ENCODE measurements at regions not wholly inside any gene's neighbourhood (a gene's known extent, or its start where the extent isn't known, plus 50 kb on each side); places are given as distances from the start of the nearest gene placed in this dataset.
A peak's percentile ranks its signal among the peaks of the same experiment; 100 is the strongest.

DNA sequence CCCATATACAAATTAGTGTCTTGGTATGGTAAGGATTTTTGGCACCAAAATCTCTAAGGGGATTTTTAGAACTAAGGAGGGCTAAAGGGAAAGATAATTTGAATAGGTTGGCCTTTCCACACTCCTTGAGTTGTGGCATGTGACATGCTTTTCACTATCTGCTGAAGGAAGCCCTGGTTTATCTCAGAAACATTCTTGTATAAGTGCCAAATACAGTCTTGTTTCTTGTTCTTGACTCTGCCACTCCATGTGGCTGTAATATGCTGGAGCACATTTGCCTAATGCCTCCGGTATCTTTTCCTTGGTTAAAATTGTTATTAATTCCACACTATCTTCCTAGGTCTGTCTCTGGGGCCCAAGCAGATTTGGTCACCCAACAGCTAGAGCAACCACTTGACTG is 457.0 kb downstream of the USP25 start:
- H3K9me3 Mint-ChIP-seq, result no peaks in the 10 kb centered on the region
- DNase-seq (ENCODE audit: low spot score), result no peak
- H3K4me1 Mint-ChIP-seq (ENCODE audit: low read depth), result no peaks in the 10 kb centered on the region
- no peaks in the 10 kb centered on the region for H3K36me3 Mint-ChIP-seq (ENCODE audit: low read depth)
- peaks cover 1% of the 10 kb centered on the region for H3K27me3 Mint-ChIP-seq (ENCODE audit: insufficient read depth)
- no peak overlapping the region for H3K27ac Mint-ChIP-seq
- intact Hi-C loops (cut with micrococcal nuclease), result no loop called here
- H3K4me3 Mint-ChIP-seq, result no peak overlapping the region

- intact Hi-C loops (cut with micrococcal nuclease), result no loop called here
- no peaks in the 10 kb centered on the region for H3K4me1 Mint-ChIP-seq (ENCODE audit: low read depth)
- H3K4me3 Mint-ChIP-seq, result no peak overlapping the region
- no peaks in the 10 kb centered on the region for H3K36me3 Mint-ChIP-seq (ENCODE audit: low read depth)
- no peak overlapping the region for H3K27ac Mint-ChIP-seq
- no peaks in the 10 kb centered on the region for H3K9me3 Mint-ChIP-seq
- peaks cover 1% of the 10 kb centered on the region for H3K27me3 Mint-ChIP-seq (ENCODE audit: insufficient read depth)
- DNase-seq (ENCODE audit: low spot score), result no peak
Measured at GRCh38 chr21:16187603-16188301, 458.0 kb downstream of the USP25 start.

DNA sequence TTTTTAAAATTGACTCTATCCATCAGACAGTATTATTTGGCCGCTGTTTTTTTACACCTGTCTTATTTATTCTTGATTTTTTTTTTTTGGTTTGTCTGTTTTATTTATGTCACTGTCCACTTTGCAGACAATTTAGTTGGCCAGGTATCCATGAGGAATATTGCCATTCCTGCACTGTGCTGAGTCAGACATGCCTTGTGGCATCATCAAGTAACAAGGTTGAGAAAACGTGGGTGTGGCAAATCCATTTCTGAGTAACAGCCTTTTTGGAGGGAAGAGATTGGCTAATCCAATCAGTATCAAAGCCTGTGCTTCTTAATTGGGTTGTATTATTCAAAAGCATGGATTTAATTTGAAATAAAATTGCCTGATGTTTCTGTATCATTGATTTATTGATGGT is 463.1 kb downstream of the USP25 start:
- Mint-ChIP-seq H3K36me3 (ENCODE audit: low read depth) (no peaks in the 10 kb centered on the region), H3K27ac (no peak overlapping the region), H3K27me3 (ENCODE audit: insufficient read depth) (no peaks in the 10 kb centered on the region), H3K4me1 (ENCODE audit: low read depth) (peaks cover 6% of the 10 kb centered on the region), H3K4me3 (no peak overlapping the region), H3K9me3 (no peaks in the 10 kb centered on the region)
- DNase-seq (ENCODE audit: low spot score), result no peak
- intact Hi-C loops (cut with micrococcal nuclease), result no loop called here

- intact Hi-C loops (cut with micrococcal nuclease), result no loop called here
Measured at GRCh38 chr21:16193496-16194094, 463.8 kb downstream of the USP25 start.

DNA sequence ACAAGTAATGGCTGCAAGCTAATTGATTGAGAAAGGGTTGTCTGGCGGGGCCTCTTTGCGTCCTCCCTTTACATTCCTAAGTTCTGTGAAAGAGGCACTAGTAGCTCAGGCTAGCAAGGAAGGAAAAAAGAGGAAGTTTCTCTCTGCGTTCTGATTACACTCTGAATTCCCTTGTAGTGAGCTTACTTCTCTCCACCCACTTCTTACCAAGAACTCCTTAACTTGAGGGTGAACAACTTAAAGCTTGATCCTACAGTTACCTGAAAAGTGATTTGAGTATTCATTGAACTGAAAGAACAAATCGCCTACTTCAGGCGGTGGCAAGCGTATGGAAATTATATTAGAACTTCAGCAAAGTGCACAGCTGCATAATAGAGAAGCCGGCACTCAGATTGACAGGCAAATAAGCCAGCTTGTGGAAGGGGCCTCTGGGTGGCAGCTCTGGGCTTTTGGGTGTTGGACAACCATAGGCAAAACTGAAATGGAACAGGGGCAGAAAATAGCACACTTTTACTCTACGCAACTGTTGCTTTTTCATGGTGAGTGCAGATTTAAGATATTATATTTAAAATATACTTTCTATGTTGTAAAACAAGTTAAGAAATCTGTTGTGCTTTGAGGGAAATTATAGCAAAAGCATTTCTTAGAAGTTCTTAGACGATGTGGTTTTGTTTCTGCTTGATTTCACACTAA is 464.5 kb downstream of the USP25 start:
- no peaks in the 10 kb centered on the region for H3K27me3 Mint-ChIP-seq (ENCODE audit: insufficient read depth)
- intact Hi-C loops (cut with micrococcal nuclease), result no loop called here
- no peak overlapping the region for H3K4me3 Mint-ChIP-seq
- peaks cover 6% of the 10 kb centered on the region for H3K4me1 Mint-ChIP-seq (ENCODE audit: low read depth)
- H3K27ac Mint-ChIP-seq, result no peak overlapping the region
- no peaks in the 10 kb centered on the region for H3K36me3 Mint-ChIP-seq (ENCODE audit: low read depth)
- H3K9me3 Mint-ChIP-seq, result no peaks in the 10 kb centered on the region
- DNase-seq (ENCODE audit: low spot score), result no peak

More at GRCh38 chr21:16193496-16194094, 463.8 kb downstream of the USP25 start:
- Mint-ChIP-seq H3K4me3 (no peak overlapping the region), H3K27ac (no peak overlapping the region), H3K9me3 (no peaks in the 10 kb centered on the region), H3K36me3 (ENCODE audit: low read depth) (no peaks in the 10 kb centered on the region), H3K27me3 (ENCODE audit: insufficient read depth) (no peaks in the 10 kb centered on the region), H3K4me1 (ENCODE audit: low read depth) (peaks cover 6% of the 10 kb centered on the region)
- DNase-seq (ENCODE audit: low spot score), result no peak

DNA sequence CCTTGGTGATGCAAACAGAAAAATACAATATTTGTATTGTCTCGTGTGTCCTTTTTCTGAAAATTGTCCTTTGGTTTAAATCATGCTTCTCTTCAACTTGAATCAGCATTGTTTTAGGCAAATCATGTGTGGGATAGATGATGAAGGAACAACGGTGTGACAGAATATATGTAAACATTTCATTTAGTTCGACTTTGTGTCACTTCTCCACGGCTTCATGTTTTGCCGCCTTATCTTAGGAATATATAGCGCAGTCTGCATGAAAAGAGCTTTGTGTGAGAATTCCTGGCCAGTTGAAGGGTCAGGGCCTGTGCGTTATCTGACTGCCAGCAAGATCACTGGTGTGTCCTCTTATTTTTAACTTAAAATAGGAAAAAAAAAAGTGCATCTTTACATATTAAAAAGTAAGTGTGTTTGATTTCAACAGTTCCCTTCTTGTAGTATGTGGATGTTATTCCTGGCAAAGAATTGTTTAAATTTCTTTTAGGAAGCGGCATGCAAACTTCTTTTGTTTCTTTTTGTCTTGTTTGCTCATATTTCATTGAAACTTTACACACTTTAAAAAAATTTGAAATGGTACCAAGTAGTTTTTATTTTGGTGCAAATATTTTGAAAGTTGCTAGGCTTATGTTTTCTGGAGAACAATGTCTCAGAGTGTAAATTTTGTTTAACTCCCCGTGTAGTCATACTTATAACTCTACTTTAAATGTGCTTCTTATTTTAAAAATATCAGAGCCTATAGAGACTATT is 465.2 kb downstream of the USP25 start:
- H3K27ac Mint-ChIP-seq, result no peak overlapping the region
- DNase-seq (ENCODE audit: low spot score), result no peak
- no peaks in the 10 kb centered on the region for H3K9me3 Mint-ChIP-seq
- peak overlapping the region; percentile 19 for H3K4me3 Mint-ChIP-seq
- peaks cover 6% of the 10 kb centered on the region for H3K4me1 Mint-ChIP-seq (ENCODE audit: low read depth)
- intact Hi-C loops (cut with micrococcal nuclease), result no loop called here
- no peaks in the 10 kb centered on the region for H3K27me3 Mint-ChIP-seq (ENCODE audit: insufficient read depth)
- no peaks in the 10 kb centered on the region for H3K36me3 Mint-ChIP-seq (ENCODE audit: low read depth)

- DNase-seq (ENCODE audit: low spot score), result no peak
- H3K4me1 Mint-ChIP-seq (ENCODE audit: low read depth), result peaks cover 6% of the 10 kb centered on the region
- H3K36me3 Mint-ChIP-seq (ENCODE audit: low read depth), result no peaks in the 10 kb centered on the region
- no peak overlapping the region for H3K27ac Mint-ChIP-seq
- H3K9me3 Mint-ChIP-seq, result no peaks in the 10 kb centered on the region
- intact Hi-C loops (cut with micrococcal nuclease), result no loop called here
- no peaks in the 10 kb centered on the region for H3K27me3 Mint-ChIP-seq (ENCODE audit: insufficient read depth)
- H3K4me3 Mint-ChIP-seq, result no peak overlapping the region
Measured at GRCh38 chr21:16195538-16195910, 465.7 kb downstream of the USP25 start.

GRCh38 chr21:16196001-16196400 is 466.2 kb downstream of the USP25 start:
- H3K9me3 Mint-ChIP-seq, result no peaks in the 10 kb centered on the region
- no peak overlapping the region for H3K4me3 Mint-ChIP-seq
- H3K4me1 Mint-ChIP-seq (ENCODE audit: low read depth), result peaks cover 6% of the 10 kb centered on the region
- DNase-seq (ENCODE audit: low spot score), result no peak
- intact Hi-C loops (cut with micrococcal nuclease), result no loop called here
- H3K27me3 Mint-ChIP-seq (ENCODE audit: insufficient read depth), result no peaks in the 10 kb centered on the region
- no peak overlapping the region for H3K27ac Mint-ChIP-seq
- H3K36me3 Mint-ChIP-seq (ENCODE audit: low read depth), result no peaks in the 10 kb centered on the region

DNA sequence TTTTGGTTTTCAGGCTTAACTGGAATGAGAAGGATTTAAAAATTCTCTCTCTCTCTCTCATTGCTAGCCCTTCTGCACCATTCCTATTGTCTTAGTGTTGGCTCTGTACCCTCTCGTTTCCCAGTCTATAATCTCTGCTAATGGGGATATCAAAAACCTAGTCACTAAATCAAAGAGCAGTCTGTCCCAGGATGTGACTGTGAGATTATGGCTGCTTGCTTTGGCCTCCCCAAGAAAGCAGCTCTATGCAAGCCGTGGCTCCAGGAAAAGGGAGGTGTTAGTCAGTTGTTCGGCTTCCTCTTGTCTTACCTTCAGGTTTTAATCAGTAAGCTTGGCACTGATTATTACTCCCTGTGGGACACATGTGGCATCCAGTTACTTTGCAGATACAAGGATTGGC is 468.8 kb downstream of the USP25 start:
- Mint-ChIP-seq H3K4me3 (no peak overlapping the region), H3K4me1 (ENCODE audit: low read depth) (peaks cover 6% of the 10 kb centered on the region), H3K36me3 (ENCODE audit: low read depth) (no peaks in the 10 kb centered on the region), H3K9me3 (no peaks in the 10 kb centered on the region), H3K27ac (no peak overlapping the region), H3K27me3 (ENCODE audit: insufficient read depth) (no peaks in the 10 kb centered on the region)
- no peak for DNase-seq (ENCODE audit: low spot score)
- intact Hi-C loops (cut with micrococcal nuclease), result no loop called here

DNA sequence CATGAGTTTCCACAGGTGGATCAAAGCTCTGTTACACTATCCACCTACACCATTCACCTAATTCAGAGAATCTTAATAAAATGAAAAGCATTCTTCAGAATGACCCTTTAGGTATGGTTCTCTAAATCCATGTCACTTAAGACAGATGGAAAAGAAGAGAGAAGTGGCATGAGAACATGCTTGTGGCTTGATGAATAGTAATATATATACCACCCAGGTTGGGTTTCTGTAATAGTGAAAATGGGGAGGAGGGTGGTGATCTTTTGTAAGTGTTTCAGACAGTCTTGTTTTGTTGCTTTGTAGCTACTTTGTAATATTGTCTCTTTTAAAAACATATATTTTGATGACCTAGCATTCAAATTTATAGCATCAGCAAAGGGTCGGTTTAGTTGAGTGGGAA is 469.8 kb downstream of the USP25 start:
- intact Hi-C loops (cut with micrococcal nuclease), result no loop called here
- Mint-ChIP-seq H3K27me3 (ENCODE audit: insufficient read depth) (peaks cover 1% of the 10 kb centered on the region), H3K9me3 (no peaks in the 10 kb centered on the region), H3K4me1 (ENCODE audit: low read depth) (no peaks in the 10 kb centered on the region), H3K27ac (no peak overlapping the region), H3K36me3 (ENCODE audit: low read depth) (no peaks in the 10 kb centered on the region), H3K4me3 (no peak overlapping the region)
- no peak for DNase-seq (ENCODE audit: low spot score)

- Mint-ChIP-seq H3K27me3 (ENCODE audit: insufficient read depth) (peaks cover 1% of the 10 kb centered on the region), H3K4me3 (no peak overlapping the region), H3K36me3 (ENCODE audit: low read depth) (no peaks in the 10 kb centered on the region), H3K4me1 (ENCODE audit: low read depth) (no peaks in the 10 kb centered on the region), H3K27ac (no peak overlapping the region), H3K9me3 (no peaks in the 10 kb centered on the region)
- DNase-seq (ENCODE audit: low spot score), result no peak
- intact Hi-C loops (cut with micrococcal nuclease), result no loop called here
Measured at GRCh38 chr21:16201718-16202117, 471.9 kb downstream of the USP25 start.

GRCh38 chr21:16205527-16205926 is 475.7 kb downstream of the USP25 start:
- intact Hi-C loops (cut with micrococcal nuclease), result no loop called here
- no peaks in the 10 kb centered on the region for H3K36me3 Mint-ChIP-seq (ENCODE audit: low read depth)
- no peaks in the 10 kb centered on the region for H3K9me3 Mint-ChIP-seq

More at GRCh38 chr21:16205527-16205926, 475.7 kb downstream of the USP25 start:
- Mint-ChIP-seq H3K27ac (no peak overlapping the region), H3K4me3 (no peak overlapping the region), H3K27me3 (ENCODE audit: insufficient read depth) (peaks cover 1% of the 10 kb centered on the region), H3K4me1 (ENCODE audit: low read depth) (no peaks in the 10 kb centered on the region)
- DNase-seq (ENCODE audit: low spot score), result no peak

Data from activated T-helper 1 cell treated with anti-CD3 and anti-CD28 coated beads, Interleukin-12 subunit alpha, Interleukin-12 subunit beta, Interleukin-2, Interleukin-4 antibody, amounts not matched to agents 30 ng/mL and 10 ng/mL and 1 ng/mL, durations not matched to agents 14 hours and 24 hours and 36 hours (primary cell).